ENCODE measurements at regions not wholly inside any gene's neighbourhood (a gene's known extent, or its start where the extent isn't known, plus 50 kb on each side); places are given as distances from the start of the nearest gene placed in this dataset.

DNA sequence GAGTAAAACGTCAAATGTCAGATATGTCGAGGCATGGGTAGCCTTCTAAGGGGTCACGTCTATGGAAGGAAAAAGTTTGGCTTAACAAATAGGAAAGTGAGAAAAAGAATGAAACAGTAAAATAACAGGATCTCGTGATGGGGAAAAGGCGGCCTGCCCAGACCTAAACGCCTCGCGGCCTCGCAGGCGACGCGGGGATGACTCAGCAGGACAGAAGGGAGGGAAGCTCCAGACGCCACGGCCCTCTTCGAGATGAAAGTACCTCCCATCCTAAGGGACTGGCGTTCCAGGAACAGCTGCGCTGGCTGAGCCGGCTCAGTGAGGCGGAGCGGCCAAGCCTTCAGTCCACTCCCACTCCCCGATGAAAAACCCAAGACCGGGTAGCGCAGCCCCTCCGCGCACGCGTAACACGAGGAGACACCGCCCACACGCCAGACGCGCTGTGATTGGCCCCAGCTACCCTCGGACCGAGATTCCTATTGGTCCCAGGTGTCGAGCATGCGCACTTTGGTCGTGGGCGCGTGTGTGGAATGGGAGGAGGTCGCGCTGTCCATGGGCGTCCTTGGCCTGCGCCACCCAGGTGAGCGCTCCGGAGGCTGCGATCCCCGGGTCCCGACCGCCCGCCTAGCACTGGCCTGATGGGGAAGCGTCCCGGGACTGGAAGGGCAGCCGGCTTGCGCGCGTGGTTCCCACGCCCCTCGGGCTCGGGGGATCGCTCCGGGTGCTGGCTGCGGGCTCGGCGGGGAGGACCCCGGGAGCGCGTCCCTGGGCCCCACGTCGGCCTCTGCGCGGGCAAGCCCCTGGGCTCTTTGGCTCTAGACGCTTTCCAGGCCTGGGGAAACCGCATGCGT lies 588.5 kb downstream of the MTRR start (continued):
- peak; percentile 52; the same call in 1 of the 2 replicates for TF ChIP-seq SALL2 (CRISPR knock-in tag; IDR thresholded peaks at IDR 0.05)
- TF ChIP-seq ZNF670 (CRISPR knock-in tag; IDR thresholded peaks at IDR 0.05; ENCODE audit: borderline replicate concordance) = no peak; the same call in 1 of the 2 replicates
- TF ChIP-seq ZBTB21 (CRISPR knock-in tag; IDR thresholded peaks at IDR 0.05) = no peak
- TF ChIP-seq, protein P1, sequence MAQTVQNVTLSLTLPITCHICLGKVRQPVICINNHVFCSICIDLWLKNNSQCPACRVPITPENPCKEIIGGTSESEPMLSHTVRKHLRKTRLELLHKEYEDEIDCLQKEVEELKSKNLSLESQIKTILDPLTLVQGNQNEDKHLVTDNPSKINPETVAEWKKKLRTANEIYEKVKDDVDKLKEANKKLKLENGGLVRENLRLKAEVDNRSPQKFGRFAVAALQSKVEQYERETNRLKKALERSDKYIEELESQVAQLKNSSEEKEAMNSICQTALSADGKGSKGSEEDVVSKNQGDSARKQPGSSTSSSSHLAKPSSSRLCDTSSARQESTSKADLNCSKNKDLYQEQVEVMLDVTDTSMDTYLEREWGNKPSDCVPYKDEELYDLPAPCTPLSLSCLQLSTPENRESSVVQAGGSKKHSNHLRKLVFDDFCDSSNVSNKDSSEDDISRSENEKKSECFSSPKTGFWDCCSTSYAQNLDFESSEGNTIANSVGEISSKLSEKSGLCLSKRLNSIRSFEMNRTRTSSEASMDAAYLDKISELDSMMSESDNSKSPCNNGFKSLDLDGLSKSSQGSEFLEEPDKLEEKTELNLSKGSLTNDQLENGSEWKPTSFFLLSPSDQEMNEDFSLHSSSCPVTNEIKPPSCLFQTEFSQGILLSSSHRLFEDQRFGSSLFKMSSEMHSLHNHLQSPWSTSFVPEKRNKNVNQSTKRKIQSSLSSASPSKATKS (CRISPR knock-in tag; IDR thresholded peaks at IDR 0.05) = no peak
- no peak for TF ChIP-seq XRCC5 (optimal IDR thresholded peaks at IDR 0.05; ENCODE audit: low read length)
- TF ChIP-seq, protein P2, sequence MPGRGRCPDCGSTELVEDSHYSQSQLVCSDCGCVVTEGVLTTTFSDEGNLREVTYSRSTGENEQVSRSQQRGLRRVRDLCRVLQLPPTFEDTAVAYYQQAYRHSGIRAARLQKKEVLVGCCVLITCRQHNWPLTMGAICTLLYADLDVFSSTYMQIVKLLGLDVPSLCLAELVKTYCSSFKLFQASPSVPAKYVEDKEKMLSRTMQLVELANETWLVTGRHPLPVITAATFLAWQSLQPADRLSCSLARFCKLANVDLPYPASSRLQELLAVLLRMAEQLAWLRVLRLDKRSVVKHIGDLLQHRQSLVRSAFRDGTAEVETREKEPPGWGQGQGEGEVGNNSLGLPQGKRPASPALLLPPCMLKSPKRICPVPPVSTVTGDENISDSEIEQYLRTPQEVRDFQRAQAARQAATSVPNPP (CRISPR knock-in tag; IDR thresholded peaks at IDR 0.05) = 0 out of 2 replicates have a peak, but pooled peaks have one; percentile 49
- no peak for TF ChIP-seq NFRKB (IDR thresholded peaks at IDR 0.05)
- no peak for TF ChIP-seq SRSF9 (IDR thresholded peaks at IDR 0.05; ENCODE audit: borderline replicate concordance, insufficient read depth, low read depth, low read length, poor library complexity, severe bottlenecking)
- no peak for TF ChIP-seq ZFAT (CRISPR knock-in tag; conservative IDR thresholded peaks at IDR 0.05)
- TF ChIP-seq SP1 (IDR thresholded peaks at IDR 0.05) = no peak
- TF ChIP-seq SP1 (CRISPR knock-in tag; IDR thresholded peaks at IDR 0.05) = no peak
- no peak for TF ChIP-seq HMGA1 (CRISPR knock-in tag; conservative IDR thresholded peaks at IDR 0.05)
- TF ChIP-seq CC2D1A (CRISPR knock-in tag; IDR thresholded peaks at IDR 0.05) = no peak
- no peak for TF ChIP-seq TMF1 (CRISPR knock-in tag; IDR thresholded peaks at IDR 0.05; ENCODE audit: low read depth)
- TF ChIP-seq, protein P3, sequence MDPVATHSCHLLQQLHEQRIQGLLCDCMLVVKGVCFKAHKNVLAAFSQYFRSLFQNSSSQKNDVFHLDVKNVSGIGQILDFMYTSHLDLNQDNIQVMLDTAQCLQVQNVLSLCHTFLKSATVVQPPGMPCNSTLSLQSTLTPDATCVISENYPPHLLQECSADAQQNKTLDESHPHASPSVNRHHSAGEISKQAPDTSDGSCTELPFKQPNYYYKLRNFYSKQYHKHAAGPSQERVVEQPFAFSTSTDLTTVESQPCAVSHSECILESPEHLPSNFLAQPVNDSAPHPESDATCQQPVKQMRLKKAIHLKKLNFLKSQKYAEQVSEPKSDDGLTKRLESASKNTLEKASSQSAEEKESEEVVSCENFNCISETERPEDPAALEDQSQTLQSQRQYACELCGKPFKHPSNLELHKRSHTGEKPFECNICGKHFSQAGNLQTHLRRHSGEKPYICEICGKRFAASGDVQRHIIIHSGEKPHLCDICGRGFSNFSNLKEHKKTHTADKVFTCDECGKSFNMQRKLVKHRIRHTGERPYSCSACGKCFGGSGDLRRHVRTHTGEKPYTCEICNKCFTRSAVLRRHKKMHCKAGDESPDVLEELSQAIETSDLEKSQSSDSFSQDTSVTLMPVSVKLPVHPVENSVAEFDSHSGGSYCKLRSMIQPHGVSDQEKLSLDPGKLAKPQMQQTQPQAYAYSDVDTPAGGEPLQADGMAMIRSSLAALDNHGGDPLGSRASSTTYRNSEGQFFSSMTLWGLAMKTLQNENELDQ (CRISPR knock-in tag; IDR thresholded peaks at IDR 0.05; ENCODE audit: borderline replicate concordance) = no peak
- TF ChIP-seq, protein P4, sequence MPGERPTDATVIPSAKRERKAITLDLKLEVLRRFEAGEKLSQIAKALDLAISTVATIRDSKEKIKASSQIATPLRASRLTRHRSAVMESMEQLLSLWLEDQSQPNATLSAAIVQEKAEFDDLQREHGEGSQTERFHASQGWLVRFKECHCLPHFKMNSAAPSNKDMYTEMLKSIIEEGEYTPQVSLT (CRISPR knock-in tag; IDR thresholded peaks at IDR 0.05; ENCODE audit: borderline replicate concordance, low read depth) = no peak
- TF ChIP-seq, protein P5, sequence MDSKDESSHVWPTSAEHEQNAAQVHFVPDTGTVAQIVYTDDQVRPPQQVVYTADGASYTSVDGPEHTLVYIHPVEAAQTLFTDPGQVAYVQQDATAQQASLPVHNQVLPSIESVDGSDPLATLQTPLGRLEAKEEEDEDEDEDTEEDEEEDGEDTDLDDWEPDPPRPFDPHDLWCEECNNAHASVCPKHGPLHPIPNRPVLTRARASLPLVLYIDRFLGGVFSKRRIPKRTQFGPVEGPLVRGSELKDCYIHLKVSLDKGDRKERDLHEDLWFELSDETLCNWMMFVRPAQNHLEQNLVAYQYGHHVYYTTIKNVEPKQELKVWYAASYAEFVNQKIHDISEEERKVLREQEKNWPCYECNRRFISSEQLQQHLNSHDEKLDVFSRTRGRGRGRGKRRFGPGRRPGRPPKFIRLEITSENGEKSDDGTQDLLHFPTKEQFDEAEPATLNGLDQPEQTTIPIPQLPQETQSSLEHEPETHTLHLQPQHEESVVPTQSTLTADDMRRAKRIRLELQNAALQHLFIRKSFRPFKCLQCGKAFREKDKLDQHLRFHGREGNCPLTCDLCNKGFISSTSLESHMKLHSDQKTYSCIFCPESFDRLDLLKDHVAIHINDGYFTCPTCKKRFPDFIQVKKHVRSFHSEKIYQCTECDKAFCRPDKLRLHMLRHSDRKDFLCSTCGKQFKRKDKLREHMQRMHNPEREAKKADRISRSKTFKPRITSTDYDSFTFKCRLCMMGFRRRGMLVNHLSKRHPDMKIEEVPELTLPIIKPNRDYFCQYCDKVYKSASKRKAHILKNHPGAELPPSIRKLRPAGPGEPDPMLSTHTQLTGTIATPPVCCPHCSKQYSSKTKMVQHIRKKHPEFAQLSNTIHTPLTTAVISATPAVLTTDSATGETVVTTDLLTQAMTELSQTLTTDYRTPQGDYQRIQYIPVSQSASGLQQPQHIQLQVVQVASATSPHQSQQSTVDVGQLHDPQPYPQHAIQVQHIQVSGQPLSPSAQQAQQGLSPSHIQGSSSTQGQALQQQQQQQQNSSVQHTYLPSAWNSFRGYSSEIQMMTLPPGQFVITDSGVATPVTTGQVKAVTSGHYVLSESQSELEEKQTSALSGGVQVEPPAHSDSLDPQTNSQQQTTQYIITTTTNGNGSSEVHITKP (CRISPR knock-in tag; IDR thresholded peaks at IDR 0.05; ENCODE audit: low read depth) = no peak
